Esophagus squamous epithelium (tissue), 5 donors: ENCODE measurements at regions not wholly inside any gene's neighbourhood (a gene's known extent, or its start where the extent isn't known, plus 50 kb on each side); places are given as distances from the start of the nearest gene placed in this dataset.
"Not testable (repeated sequence)": the region's sequence is repeated elsewhere in the genome, so short reads cannot be mapped to it uniquely, and the experiment has no call there.

Source experiments
- DNase-seq: peaks from one replicate; lab custom pipeline; 2025; lab: John Stamatoyannopoulos, UW
- H3K27ac ChIP-seq, 4 donors: fragments of 200-600 bp; sonication (generic); one replicate each; pipeline ENCODE4 v1.5.1; 2016 to 2019; ENCODE audit warnings: mild to moderate bottlenecking in 1 of 4
- H3K27me3 ChIP-seq, 4 donors: fragments of 200-600 bp; sonication (generic); 1 replicate in 3 of 4; 2 replicates in 1 of 4; pipeline versions ENCODE4 v1.5.1 to v1.6.0; 2017 to 2021; ENCODE audit warnings: antibody characterized with exemption in 1 of 4
- H3K36me3 ChIP-seq, 3 donors: fragments of 200-600 bp; sonication (generic); one replicate each; pipeline ENCODE4 v1.5.1; 2016 to 2019
- H3K4me1 ChIP-seq, 3 donors: fragments of 200-600 bp; sonication (generic); one replicate each; pipeline ENCODE4 v1.5.1; 2017 to 2019
- H3K4me3 ChIP-seq, 4 donors: fragments of 200-600 bp; sonication (generic); 1 replicate in 3 of 4; 2 replicates in 1 of 4; pipeline ENCODE4 v1.5.1; 2016 to 2019; ENCODE audit warnings: mild to moderate bottlenecking in 2 of 4, moderate library complexity in 1 of 4
- H3K9me3 ChIP-seq, 3 donors: fragments of 200-600 bp; sonication (generic); one replicate each; pipeline ENCODE4 v1.5.1; 2016 to 2019
- POLR2A ChIP-seq, 4 donors: fragments of 450-650 bp; IDR thresholded peaks; one replicate each; pipeline ENCODE4 v1.6.1; 2017; ENCODE audit warnings: antibody characterized with exemption in 4 of 4, mild to moderate bottlenecking in 4 of 4, moderate library complexity in 3 of 4
- WGBS, 2 donors: methylation state at CpG; one replicate each; pipeline ENCODE4 v1.1.5; 2018; 5-methylcytosine and 5-hydroxymethylcytosine counted together
- intact Hi-C: fragments of 100-400 bp; cut with DNase I; formaldehyde crosslinking; loops from one replicate; pipeline ENCODE4 v1.15.0; 2022
- TF ChIP-seq, protein P1 (sequence below), 6 experiments: fragments of 450-650 bp in 4 of 6; fragments of 200-600 bp in 2 of 6; sonication (generic) in 2 of 6; IDR thresholded peaks; one replicate each; pipeline ENCODE4 v1.5.1; 2016 to 2019; ENCODE audit warnings: antibody characterized with exemption in 6 of 6, mild to moderate bottlenecking in 4 of 6, moderate library complexity in 4 of 6
- donor health status: DM: yes; HTN: yes; CAD: no.

DNA sequence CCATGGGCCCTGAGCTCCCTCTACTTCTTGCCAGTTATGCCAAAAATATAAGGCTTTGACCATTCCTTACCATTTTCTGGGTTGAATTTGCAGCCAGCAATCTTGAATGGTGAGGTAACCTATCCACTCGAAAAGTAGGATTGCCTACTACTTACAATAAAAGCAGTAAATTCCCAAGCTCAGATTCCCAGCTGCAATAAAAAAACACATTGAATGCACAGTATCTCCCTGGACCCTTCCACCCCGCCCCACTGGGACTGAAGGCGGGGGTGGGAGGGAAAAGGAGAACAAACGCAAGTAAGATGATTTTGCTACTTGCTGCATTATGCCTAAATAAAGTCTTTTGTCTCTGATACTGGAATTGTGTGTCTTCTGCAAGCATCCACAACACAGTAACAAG is 301.9 kb downstream of the HGF start:
- no peaks in the 10 kb centered on the region for H3K9me3 ChIP-seq
- H3K27ac ChIP-seq: no peak overlapping the region
- intact Hi-C loops: no loop called here
- H3K4me3 ChIP-seq: no peak overlapping the region
- TF ChIP-seq POLR2A (IDR thresholded peaks at IDR 0.05): no peak
- TF ChIP-seq, protein P1, sequence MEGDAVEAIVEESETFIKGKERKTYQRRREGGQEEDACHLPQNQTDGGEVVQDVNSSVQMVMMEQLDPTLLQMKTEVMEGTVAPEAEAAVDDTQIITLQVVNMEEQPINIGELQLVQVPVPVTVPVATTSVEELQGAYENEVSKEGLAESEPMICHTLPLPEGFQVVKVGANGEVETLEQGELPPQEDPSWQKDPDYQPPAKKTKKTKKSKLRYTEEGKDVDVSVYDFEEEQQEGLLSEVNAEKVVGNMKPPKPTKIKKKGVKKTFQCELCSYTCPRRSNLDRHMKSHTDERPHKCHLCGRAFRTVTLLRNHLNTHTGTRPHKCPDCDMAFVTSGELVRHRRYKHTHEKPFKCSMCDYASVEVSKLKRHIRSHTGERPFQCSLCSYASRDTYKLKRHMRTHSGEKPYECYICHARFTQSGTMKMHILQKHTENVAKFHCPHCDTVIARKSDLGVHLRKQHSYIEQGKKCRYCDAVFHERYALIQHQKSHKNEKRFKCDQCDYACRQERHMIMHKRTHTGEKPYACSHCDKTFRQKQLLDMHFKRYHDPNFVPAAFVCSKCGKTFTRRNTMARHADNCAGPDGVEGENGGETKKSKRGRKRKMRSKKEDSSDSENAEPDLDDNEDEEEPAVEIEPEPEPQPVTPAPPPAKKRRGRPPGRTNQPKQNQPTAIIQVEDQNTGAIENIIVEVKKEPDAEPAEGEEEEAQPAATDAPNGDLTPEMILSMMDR (IDR thresholded peaks at IDR 0.05): no peak
- 85% methylated on average over 2 to 4 of the region's 4 CpGs for WGBS, 2 donors
- no peak for DNase-seq
- H3K4me1 ChIP-seq: peaks cover 0 to 7% (median 0%) of the 10 kb centered on the region in 3 donors
- no peaks in the 10 kb centered on the region for H3K27me3 ChIP-seq
- no peaks in the 10 kb centered on the region for H3K36me3 ChIP-seq

DNA sequence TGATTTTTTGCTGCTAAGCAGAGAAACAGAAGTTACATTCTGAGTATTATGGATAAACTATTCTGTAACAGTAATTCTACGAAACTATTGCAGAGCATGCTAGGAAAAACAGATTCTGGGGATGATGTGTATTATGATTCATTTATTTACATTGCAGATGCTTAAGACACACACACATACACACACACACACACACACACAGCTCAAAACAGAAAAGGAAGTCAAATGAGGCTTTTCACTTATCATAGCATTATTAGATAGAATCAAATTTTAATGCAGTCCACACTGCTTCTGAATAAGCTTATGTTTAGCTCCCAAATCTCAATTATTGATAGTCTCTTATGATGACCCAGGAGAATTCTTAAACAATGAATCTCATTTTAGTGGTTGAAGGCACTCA is 307.2 kb downstream of the HGF start:
- no peaks in the 10 kb centered on the region for H3K27me3 ChIP-seq
- H3K4me1 ChIP-seq: no peaks in the 10 kb centered on the region
- no peaks in the 10 kb centered on the region for H3K9me3 ChIP-seq
- WGBS, 2 donors: 46 to 67% methylated on average over 1 of the region's 1 CpG
- intact Hi-C loops: no loop called here
- H3K4me3 ChIP-seq: no peak overlapping the region
- DNase-seq: no peak
- TF ChIP-seq, protein P1 (IDR thresholded peaks at IDR 0.05): no peak
- no peaks in the 10 kb centered on the region for H3K36me3 ChIP-seq
- H3K27ac ChIP-seq: no peak overlapping the region

DNA sequence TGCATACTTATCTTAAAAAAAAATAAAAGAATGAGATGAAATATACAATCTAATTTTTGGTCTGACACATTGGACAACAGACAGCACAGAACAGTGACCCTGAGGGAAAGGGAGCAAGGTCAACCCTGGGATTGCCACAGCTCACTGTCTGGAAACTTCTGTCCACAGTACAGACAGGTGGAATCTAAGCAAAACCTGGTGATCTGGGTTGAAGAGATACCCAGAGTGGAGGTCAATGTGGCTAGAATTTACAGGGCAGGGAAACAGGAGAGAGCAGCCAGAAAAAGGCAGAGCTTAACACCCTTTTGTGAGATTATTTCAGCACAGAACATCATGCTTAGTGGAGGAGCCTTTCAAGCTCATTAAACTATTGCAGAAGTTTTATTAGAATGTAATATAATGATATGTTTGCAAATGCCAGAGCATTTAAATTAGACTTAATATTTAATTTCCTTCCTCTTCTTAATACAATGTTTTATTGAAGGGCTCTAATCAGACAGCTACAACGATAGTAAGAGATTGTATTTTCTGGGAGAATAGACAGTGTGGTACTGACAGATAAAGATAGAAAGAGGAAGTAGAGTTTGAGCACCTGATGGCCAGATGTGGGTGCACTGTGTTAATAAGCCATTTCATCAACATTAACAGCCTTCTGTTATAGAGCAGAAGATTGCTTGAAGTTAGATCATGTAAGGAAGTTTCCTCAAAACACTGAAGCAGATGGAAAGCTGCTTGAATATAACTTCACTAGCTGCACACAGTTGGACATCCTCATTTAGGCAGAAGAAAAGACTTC is 309.4 kb downstream of the HGF start:
- 18 to 32% methylated on average over 1 of the region's 1 CpG for WGBS, 2 donors
- TF ChIP-seq, protein P1 (IDR thresholded peaks at IDR 0.05): no peak
- Histone ChIP-seq H3K27me3 (no peaks in the 10 kb centered on the region), H3K4me3 (no peak overlapping the region), H3K36me3 (no peaks in the 10 kb centered on the region), H3K4me1 (no peaks in the 10 kb centered on the region), H3K9me3 (no peaks in the 10 kb centered on the region), H3K27ac (no peak overlapping the region)
- DNase-seq: no peak
- intact Hi-C loops: no loop called here

DNA sequence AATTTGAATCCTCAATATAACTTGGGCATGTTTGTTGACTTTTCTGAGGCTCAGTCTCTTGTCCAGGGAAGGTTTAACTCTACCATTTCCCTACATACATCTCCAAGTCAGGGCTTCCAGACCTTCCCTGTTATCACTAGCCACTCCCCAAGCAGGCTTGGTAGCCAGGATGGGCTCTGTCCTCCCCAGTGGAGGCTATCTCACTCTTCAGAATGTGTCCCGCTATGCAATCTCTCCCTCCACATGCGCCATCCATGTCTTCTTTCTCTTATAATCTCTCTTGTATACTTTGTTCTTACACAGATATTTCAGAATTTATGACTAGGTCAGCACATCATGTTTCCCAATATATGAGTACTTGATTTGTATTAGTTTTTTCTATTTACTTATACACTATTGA is 310.4 kb downstream of the HGF start:
- TF ChIP-seq, protein P1 (IDR thresholded peaks at IDR 0.05): no peak
- TF ChIP-seq POLR2A (IDR thresholded peaks at IDR 0.05): no peak
- Histone ChIP-seq H3K4me3 (no peak overlapping the region), H3K27ac (no peak overlapping the region), H3K4me1 (no peaks in the 10 kb centered on the region), H3K36me3 (no peaks in the 10 kb centered on the region), H3K27me3 (no peaks in the 10 kb centered on the region), H3K9me3 (no peaks in the 10 kb centered on the region)
- no peak for DNase-seq
- intact Hi-C loops: loop anchor here (10.0 kb wide), 1 partner anchor 755 kb away; no protein-coding TSS in a partner anchor
- 89 to 92% methylated on average over 2 of the region's 2 CpGs for WGBS, 2 donors

DNA sequence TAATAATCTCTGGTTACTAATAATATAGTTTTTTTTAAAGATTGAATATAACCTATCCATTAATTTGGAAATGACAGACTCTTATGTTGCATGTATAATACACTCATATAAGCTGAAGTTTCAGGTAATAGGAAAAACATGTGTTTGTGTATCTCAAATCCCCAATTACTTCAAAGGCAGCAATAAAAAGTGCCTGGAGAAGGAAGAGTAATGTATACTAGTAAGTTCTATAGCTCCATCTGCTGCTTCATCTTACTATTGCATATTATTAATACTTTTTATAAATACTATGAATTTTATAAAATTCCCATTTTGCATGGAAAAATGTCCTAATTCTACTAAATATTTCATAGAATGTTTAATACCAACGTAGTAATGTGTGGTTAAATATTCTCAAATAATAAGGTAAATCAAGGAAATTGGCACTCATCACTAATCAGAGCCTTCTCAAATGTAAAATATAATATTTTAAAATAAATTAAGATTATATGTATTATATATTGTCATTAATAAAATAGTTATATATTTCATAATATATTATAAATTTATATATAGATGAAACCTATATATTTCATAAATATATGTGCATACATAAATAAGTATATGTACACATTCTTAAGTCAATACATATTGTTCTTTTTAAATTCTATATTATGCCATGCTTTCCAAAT is 311.9 kb downstream of the HGF start:
- WGBS, 2 donors: 16 to 30% methylated on average over 1 of the region's 1 CpG
- Histone ChIP-seq H3K27me3 (no peaks in the 10 kb centered on the region), H3K4me1 (no peaks in the 10 kb centered on the region), H3K9me3 (no peaks in the 10 kb centered on the region), H3K36me3 (no peaks in the 10 kb centered on the region), H3K27ac (no peak overlapping the region), H3K4me3 (no peak overlapping the region)
- TF ChIP-seq, protein P1 (IDR thresholded peaks at IDR 0.05): peak in 5 of 6 experiments; percentile 12 to 52 (median 30)
- no peak for TF ChIP-seq POLR2A (IDR thresholded peaks at IDR 0.05)
- intact Hi-C loops: loop anchor here (10.0 kb wide), 1 partner anchor 753 kb away; no protein-coding TSS in a partner anchor
- DNase-seq: no peak

DNA sequence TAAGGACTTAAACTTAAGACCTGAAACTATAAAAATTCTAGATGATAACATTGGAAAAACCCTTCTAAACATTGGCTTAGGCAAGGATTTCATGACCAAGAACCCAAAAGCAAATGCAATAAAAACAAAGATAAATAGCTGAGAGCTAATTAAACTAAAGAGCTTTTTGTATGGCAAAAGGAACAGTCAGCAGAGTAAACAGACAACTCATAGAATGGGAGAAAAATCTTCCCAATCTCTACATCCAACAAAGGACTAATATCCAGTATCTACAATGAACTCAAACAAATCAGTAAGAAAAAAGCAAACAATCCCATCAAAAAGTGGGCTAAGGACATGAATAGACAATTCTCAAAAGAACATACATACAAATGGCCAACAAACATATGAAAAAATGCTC is 316.1 kb downstream of the HGF start:
- intact Hi-C loops: loop anchor here (10.0 kb wide), 1 partner anchor 749 kb away; no protein-coding TSS in a partner anchor
- DNase-seq, H3K4me3 ChIP-seq, H3K9me3 ChIP-seq, H3K27ac ChIP-seq, H3K27me3 ChIP-seq, H3K4me1 ChIP-seq, H3K36me3 ChIP-seq: not testable (repeated sequence)
